ENCODE measurements at regions not wholly inside any gene's neighbourhood (a gene's known extent, or its start where the extent isn't known, plus 50 kb on each side); places are given as distances from the start of the nearest gene placed in this dataset.

- no peak for TF ChIP-seq ZFX (IDR thresholded peaks at IDR 0.05; ENCODE audit: borderline replicate concordance)
- TF ChIP-seq, protein P1, sequence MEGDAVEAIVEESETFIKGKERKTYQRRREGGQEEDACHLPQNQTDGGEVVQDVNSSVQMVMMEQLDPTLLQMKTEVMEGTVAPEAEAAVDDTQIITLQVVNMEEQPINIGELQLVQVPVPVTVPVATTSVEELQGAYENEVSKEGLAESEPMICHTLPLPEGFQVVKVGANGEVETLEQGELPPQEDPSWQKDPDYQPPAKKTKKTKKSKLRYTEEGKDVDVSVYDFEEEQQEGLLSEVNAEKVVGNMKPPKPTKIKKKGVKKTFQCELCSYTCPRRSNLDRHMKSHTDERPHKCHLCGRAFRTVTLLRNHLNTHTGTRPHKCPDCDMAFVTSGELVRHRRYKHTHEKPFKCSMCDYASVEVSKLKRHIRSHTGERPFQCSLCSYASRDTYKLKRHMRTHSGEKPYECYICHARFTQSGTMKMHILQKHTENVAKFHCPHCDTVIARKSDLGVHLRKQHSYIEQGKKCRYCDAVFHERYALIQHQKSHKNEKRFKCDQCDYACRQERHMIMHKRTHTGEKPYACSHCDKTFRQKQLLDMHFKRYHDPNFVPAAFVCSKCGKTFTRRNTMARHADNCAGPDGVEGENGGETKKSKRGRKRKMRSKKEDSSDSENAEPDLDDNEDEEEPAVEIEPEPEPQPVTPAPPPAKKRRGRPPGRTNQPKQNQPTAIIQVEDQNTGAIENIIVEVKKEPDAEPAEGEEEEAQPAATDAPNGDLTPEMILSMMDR (IDR thresholded peaks at IDR 0.05) = no peak
Measured at GRCh38 chr18:68447286-68447685, 267.6 kb downstream of the TMX3 start.
